PC-3 (cell line): ENCODE measurements at regions not wholly inside any gene's neighbourhood (a gene's known extent, or its start where the extent isn't known, plus 50 kb on each side); places are given as distances from the start of the nearest gene placed in this dataset.

Experiments
- ATAC-seq: fragments of 200-7000 bp; cut with Tn5 transposase; 2 replicates; pipeline ENCODE4 v1.9.1; 2020; ENCODE audit warnings: mild to moderate bottlenecking, moderate library complexity
- BruUV-seq: library from RNA; stranded (reverse); fragments of 400-500 nt; replicated peaks from 2 replicates; lab custom pipeline; 2021; lab: Mats Ljungman, UMichigan
- CTCF ChIA-PET: fragments of 300-600 bp; sonication (Branson Sonifier 250); formaldehyde crosslinking; loops from one replicate; lab custom pipeline; 2022; ENCODE audit warnings: antibody characterized with exemption; lab: Charles Lee
- POLR2A ChIA-PET: fragments of 300-600 bp; sonication (Branson Sonifier 250); formaldehyde crosslinking; loops from one replicate; lab custom pipeline; 2022; ENCODE audit warnings: antibody characterized with exemption; ENCODE audit not compliant: unreplicated experiment; lab: Charles Lee
- DNase-seq: peaks from one replicate; pipeline ENCODE4 v3.0.0-alpha.2; 2015
- H2AFZ ChIP-seq: fragments of 300-600 bp; sonication (generic); 2 replicates; pipeline ENCODE4 v1.6.0; 2016; ENCODE audit warnings: antibody characterized with exemption, low read length
- H3F3A ChIP-seq: fragments of 300-600 bp; sonication (generic); one replicate; pipeline ENCODE4 v1.6.0; 2017; ENCODE audit warnings: antibody characterized with exemption, low read length, control low read depth, mild to moderate bottlenecking; ENCODE audit not compliant: unreplicated experiment
- H3K27ac ChIP-seq: fragments of 300-600 bp; sonication (generic); 2 replicates; pipeline ENCODE4 v1.5.1; 2016; ENCODE audit warnings: mild to moderate bottlenecking, low read length
- H3K27me3 ChIP-seq: fragments of 300-600 bp; sonication (generic); 2 replicates; pipeline ENCODE4 v1.6.1; 2016; ENCODE audit warnings: low read length, mixed read lengths
- H3K36me3 ChIP-seq: fragments of 300-600 bp; sonication (generic); 2 replicates; pipeline ENCODE4 v1.6.1; 2016; ENCODE audit warnings: low read depth, mixed run types, low read length, mixed read lengths
- H3K4me1 ChIP-seq: fragments of 300-600 bp; sonication (generic); 2 replicates; pipeline ENCODE4 v1.5.1; 2016; ENCODE audit warnings: low read length; ENCODE audit not compliant: insufficient read depth
- H3K4me2 ChIP-seq: fragments of 300-600 bp; sonication (generic); 2 replicates; pipeline ENCODE4 v1.6.0; 2016; ENCODE audit warnings: low read length
- H3K4me3 ChIP-seq: fragments of 300-600 bp; sonication (generic); 2 replicates; pipeline ENCODE4 v1.5.1; 2016; ENCODE audit warnings: mild to moderate bottlenecking, low read length, mixed read lengths
- H3K79me2 ChIP-seq: fragments of 300-600 bp; sonication (generic); 2 replicates; pipeline ENCODE4 v1.6.1; 2017; ENCODE audit warnings: low read length, mixed read lengths
- H3K9ac ChIP-seq: fragments of 300-600 bp; sonication (generic); 2 replicates; pipeline ENCODE4 v1.6.0; 2016; ENCODE audit warnings: mild to moderate bottlenecking, low read length
- H3K9me2 ChIP-seq: fragments of 300-600 bp; sonication (generic); replicated peaks from 2 replicates; pipeline ENCODE4 v1.6.1; 2016; ENCODE audit warnings: mixed run types, low read length, mixed read lengths
- H3K9me3 ChIP-seq: fragments of 300-600 bp; sonication (generic); 2 replicates; pipeline ENCODE4 v1.6.1; 2016; ENCODE audit warnings: low read length, mixed read lengths
- H4K20me1 ChIP-seq: fragments of 300-600 bp; sonication (generic); 2 replicates; pipeline ENCODE4 v1.6.1; 2016; ENCODE audit warnings: low read length, mixed read lengths
- EZH2 ChIP-seq: fragments of 300-600 bp; sonication (generic); IDR thresholded peaks from one replicate; pipeline ENCODE4 v1.6.1; 2017; ENCODE audit warnings: antibody characterized with exemption, mild to moderate bottlenecking, low read length; ENCODE audit not compliant: unreplicated experiment
- EZH2phosphoT487 ChIP-seq: fragments of 300-600 bp; sonication (generic); IDR thresholded peaks from 2 replicates; pipeline ENCODE4 v1.6.1; 2018; ENCODE audit warnings: mild to moderate bottlenecking, antibody characterized with exemption, low read length, borderline replicate concordance
- intact Hi-C: fragments of 100-400 bp; cut with micrococcal nuclease; formaldehyde crosslinking; loops from 2 replicates; pipeline ENCODE4 v1.9.0; 2023
- TF ChIP-seq, protein P1 (sequence below): fragments of 300-600 bp; sonication (generic); conservative IDR thresholded peaks from 2 replicates; pipeline ENCODE4 v1.5.1; 2017; ENCODE audit warnings: antibody characterized with exemption, low read depth, mild to moderate bottlenecking, low read length

DNA sequence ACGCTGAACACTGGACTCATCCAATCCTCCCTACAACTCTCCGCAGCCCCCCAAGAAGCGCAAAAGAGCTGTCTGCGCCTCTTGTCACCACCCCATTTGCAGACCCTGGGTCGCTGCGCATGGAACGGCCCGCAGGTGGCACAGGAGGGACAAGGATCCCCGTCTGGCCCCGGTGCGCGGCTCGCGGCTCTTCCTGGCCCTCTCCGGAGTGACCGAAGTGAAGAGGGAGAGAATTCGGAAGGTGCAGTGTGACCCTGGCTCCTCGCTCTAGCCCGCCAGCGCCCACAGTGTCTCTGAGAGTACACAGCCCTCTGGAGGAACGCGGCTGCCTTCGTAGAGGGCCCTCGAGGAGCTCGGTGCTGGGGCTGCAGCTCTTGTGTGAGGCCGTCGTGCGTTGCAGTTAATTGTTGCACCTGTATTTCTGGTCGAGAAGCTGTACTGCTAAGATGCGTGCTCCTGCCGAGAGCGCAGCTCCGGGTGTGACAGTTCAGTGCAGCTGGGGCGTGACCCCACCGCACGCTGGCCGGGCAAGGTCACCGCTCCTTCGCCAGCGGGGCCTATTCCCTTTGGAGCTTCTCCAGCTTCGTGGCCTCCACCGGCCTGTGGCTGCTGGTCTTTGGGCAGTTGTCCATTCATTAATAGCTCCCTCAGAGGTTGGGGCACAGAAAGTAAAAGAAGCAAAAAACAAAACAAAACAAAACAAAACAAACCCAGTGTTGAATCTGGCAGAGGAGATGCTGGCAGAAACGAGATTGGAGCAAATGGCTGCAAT lies 119.0 kb downstream of the SEC23IP start:
- Histone ChIP-seq H3K4me3 (no peak overlapping the region), H3K27me3 (no peaks in the 10 kb centered on the region), H3K27ac (no peak overlapping the region), H3K4me1 (peaks cover 15% of the 10 kb centered on the region), H3F3A (no peaks in the 10 kb centered on the region), H3K36me3 (no peaks in the 10 kb centered on the region), H4K20me1 (no peaks in the 10 kb centered on the region), H3K4me2 (no peak overlapping the region; the same call in 1 of the 2 replicates), H3K9me2 (no peaks in the 10 kb centered on the region), H2AFZ (no peak overlapping the region), H3K9ac (no peak overlapping the region), H3K79me2 (no peaks in the 10 kb centered on the region), H3K9me3 (no peaks in the 10 kb centered on the region)
- DNase-seq (no peak), ATAC-seq (no peak)
- intact Hi-C loops = no loop called here
- POLR2A ChIA-PET = no interaction called here
- CTCF ChIA-PET = no interaction called here
- TF ChIP-seq EZH2 (no peak), EZH2phosphoT487 (no peak)
- TF ChIP-seq, protein P1, sequence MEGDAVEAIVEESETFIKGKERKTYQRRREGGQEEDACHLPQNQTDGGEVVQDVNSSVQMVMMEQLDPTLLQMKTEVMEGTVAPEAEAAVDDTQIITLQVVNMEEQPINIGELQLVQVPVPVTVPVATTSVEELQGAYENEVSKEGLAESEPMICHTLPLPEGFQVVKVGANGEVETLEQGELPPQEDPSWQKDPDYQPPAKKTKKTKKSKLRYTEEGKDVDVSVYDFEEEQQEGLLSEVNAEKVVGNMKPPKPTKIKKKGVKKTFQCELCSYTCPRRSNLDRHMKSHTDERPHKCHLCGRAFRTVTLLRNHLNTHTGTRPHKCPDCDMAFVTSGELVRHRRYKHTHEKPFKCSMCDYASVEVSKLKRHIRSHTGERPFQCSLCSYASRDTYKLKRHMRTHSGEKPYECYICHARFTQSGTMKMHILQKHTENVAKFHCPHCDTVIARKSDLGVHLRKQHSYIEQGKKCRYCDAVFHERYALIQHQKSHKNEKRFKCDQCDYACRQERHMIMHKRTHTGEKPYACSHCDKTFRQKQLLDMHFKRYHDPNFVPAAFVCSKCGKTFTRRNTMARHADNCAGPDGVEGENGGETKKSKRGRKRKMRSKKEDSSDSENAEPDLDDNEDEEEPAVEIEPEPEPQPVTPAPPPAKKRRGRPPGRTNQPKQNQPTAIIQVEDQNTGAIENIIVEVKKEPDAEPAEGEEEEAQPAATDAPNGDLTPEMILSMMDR = no peak
- no TSS peak for BruUV-seq

DNA sequence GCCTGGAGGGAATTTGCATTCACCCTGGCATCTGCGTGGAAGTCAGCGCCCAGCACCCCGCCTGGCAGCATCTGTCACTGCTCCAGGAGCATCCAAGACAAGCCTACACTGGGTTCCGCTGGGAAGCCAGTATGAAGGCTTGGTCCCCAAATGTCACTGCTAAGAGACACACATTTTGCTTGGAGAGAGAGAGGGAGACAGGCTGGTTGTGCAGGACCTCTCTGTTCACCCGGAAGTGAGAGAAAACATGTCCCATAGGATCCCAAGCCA lies 119.5 kb downstream of the SEC23IP start:
- no peak overlapping the region for H2AFZ ChIP-seq
- H3F3A ChIP-seq = no peaks in the 10 kb centered on the region
- TF ChIP-seq, protein P1 = no peak
- no peak for TF ChIP-seq EZH2
- TF ChIP-seq EZH2phosphoT487 = no peak
- no peaks in the 10 kb centered on the region for H3K27me3 ChIP-seq
- H3K9ac ChIP-seq = no peak overlapping the region
- ChIA-PET POLR2A (no interaction called here), CTCF (no interaction called here)
- H3K4me1 ChIP-seq = peaks cover 15% of the 10 kb centered on the region
- no peaks in the 10 kb centered on the region for H3K79me2 ChIP-seq
- H4K20me1 ChIP-seq = no peaks in the 10 kb centered on the region
- no peaks in the 10 kb centered on the region for H3K36me3 ChIP-seq
- DNase-seq = no peak
- no peaks in the 10 kb centered on the region for H3K9me3 ChIP-seq
- H3K4me3 ChIP-seq = no peak overlapping the region
- no peak for ATAC-seq
- H3K27ac ChIP-seq = no peak overlapping the region
- BruUV-seq = no TSS peak
- H3K4me2 ChIP-seq = no peak overlapping the region; the same call in 1 of the 2 replicates
- intact Hi-C loops = no loop called here
- no peaks in the 10 kb centered on the region for H3K9me2 ChIP-seq

DNA sequence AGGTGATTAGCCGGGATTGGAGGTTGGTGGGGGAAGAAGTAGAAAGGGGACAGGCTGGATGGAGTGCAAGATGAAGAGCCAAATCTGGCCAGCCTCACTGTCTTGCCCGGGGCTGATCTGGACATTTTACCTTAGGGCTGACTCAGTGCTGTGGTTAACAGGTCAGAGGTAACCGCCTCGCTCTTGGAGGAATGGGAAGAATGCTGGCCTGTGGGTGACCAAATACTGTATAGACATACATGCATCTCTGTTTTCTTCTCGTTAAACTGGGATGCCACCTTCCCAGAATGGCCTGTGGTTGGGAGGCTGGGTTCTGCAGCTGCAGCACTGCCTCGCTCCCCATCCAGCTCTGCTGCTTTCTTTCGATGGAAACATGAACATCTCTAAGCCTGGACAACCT lies 120.0 kb downstream of the SEC23IP start:
- Histone ChIP-seq H4K20me1 (no peaks in the 10 kb centered on the region), H3K79me2 (no peaks in the 10 kb centered on the region), H3K9me3 (no peaks in the 10 kb centered on the region), H3K9me2 (no peaks in the 10 kb centered on the region), H2AFZ (no peak overlapping the region), H3F3A (no peaks in the 10 kb centered on the region), H3K4me2 (peak overlapping the region; percentile 34; the same call in 1 of the 2 replicates), H3K27me3 (no peaks in the 10 kb centered on the region), H3K4me3 (no peak overlapping the region; the same call in 1 of the 2 replicates), H3K9ac (no peak overlapping the region), H3K36me3 (no peaks in the 10 kb centered on the region), H3K27ac (no peak overlapping the region), H3K4me1 (peaks cover 15% of the 10 kb centered on the region)
- intact Hi-C loops = no loop called here
- ATAC-seq (peak; percentile 92), DNase-seq (peak; percentile 87)
- ChIA-PET CTCF (no interaction called here), POLR2A (no interaction called here)
- BruUV-seq = no TSS peak
- TF ChIP-seq, protein P1 = no peak
- no peak for TF ChIP-seq EZH2
- no peak for TF ChIP-seq EZH2phosphoT487
